RWPE1 (cell line): ENCODE measurements at regions not wholly inside any gene's neighbourhood (a gene's known extent, or its start where the extent isn't known, plus 50 kb on each side); places are given as distances from the start of the nearest gene placed in this dataset.

Source experiments
- CTCF ChIA-PET: fragments of 350-600 bp; sonication (Branson Sonifier 250); formaldehyde crosslinking; extraction: SDS; loops from one replicate; lab custom pipeline; 2021; lab: Yijun Ruan, JAX
- POLR2A ChIA-PET: fragments of 400-600 bp; formaldehyde crosslinking; extraction: SDS; loops from one replicate; lab custom pipeline; 2020; ENCODE audit warnings: antibody characterized with exemption; ENCODE audit not compliant: low non-redundant PET; lab: Yijun Ruan, JAX
- DNase-seq: peaks from one replicate; pipeline ENCODE4 v3.0.0; 2012; ENCODE audit warnings: low spot score
- H3K27ac ChIP-seq: fragments of 450-650 bp; 2 replicates; pipeline ENCODE4 v1.5.1; 2017
- CTCF ChIP-seq: fragments of 450-650 bp; conservative IDR thresholded peaks from 2 replicates; pipeline ENCODE4 v1.5.1; 2017; ENCODE audit warnings: low read depth, mild to moderate bottlenecking

GRCh38 chr10:33673839-33674415 is 339.5 kb upstream of the NRP1 start:
- ChIA-PET CTCF (interaction anchor here (0.5 kb wide), 1 partner anchor 735 kb away, joined by 3 read pairs; no protein-coding TSS in a partner anchor), POLR2A (no interaction called here)
- TF ChIP-seq CTCF, result no peak
- no peak overlapping the region for H3K27ac ChIP-seq
- no peak for DNase-seq

GRCh38 chr10:33669904-33670303 is 335.4 kb upstream of the NRP1 start:
- POLR2A ChIA-PET, result no interaction called here
- CTCF ChIA-PET, result no interaction called here
- no peak for TF ChIP-seq CTCF
- no peak for DNase-seq
- H3K27ac ChIP-seq, result no peak overlapping the region

DNA sequence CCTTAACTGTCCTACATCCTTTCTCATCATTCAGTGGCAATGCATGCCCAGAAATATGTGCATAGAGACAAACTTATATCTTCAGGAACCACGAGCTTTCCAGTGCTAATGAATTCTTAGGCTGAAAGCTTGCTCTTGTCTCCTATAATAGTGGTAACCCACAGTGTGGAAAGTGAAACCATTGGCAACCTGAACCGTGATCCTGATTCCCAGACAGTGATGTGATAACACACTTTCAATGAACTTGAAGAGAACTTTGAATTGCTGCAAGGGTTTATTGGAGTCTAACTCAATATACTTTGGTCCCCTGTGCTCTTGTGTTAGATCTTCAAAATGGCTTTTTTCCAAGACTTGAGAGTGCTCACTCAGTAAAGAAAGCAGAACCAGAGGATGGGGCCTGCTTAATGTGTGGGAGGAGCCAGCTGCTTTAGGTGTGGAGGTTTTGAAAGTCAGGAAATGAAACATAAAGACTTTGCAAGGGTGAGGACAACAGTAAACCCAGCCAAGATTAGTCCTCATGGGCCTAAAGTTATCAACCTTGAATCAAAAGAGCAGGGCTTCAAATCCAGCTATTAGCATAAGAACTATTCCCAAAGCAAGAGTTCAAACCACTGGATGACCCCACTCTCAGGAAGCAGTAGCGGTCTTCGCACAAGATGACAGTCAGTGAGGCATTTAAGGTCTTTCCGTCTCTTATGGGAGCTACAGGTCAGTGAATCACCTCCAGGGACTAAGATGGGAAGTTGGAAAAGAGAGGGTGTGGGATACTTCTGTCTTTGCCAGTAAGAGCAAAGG is 332.4 kb upstream of the NRP1 start:
- H3K27ac ChIP-seq, result no peak overlapping the region
- no peak for TF ChIP-seq CTCF
- DNase-seq, result no peak
- ChIA-PET POLR2A (no interaction called here), CTCF (no interaction called here)

DNA sequence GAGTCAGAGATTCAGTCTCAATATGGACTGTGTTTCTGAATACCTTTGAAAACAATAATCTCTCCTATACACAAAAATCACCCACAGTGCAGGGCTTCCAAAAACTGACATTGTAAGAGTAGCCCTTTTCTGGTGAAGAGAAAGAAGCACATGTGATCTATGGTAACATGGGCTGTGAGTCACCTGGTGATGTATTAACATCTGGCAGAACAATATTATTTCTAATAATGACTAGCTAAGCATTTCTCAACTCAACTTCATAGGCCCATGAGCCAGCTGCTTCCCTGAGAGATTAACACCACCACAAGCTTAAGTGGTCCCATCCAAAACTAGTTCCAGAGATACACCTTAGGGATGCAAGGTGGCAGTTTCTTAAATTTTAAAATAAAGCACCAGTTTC is 331.0 kb upstream of the NRP1 start:
- ChIA-PET CTCF (interaction anchor here (0.6 kb wide), 1 partner anchor 284 kb away, joined by 3 read pairs; no protein-coding TSS in a partner anchor), POLR2A (no interaction called here)
- no peak for DNase-seq
- no peak overlapping the region for H3K27ac ChIP-seq
- TF ChIP-seq CTCF, result no peak

- no peak overlapping the region for H3K27ac ChIP-seq
- TF ChIP-seq CTCF, result no peak
- POLR2A ChIA-PET, result no interaction called here
- CTCF ChIA-PET, result no interaction called here
- no peak for DNase-seq
Observed at GRCh38 chr10:33664070-33664469, 329.6 kb upstream of the NRP1 start.

GRCh38 chr10:33661580-33662336 is 327.3 kb upstream of the NRP1 start:
- CTCF ChIA-PET, result interaction anchor here (0.6 kb wide), 1 partner anchor 327 kb away, joined by 3 read pairs; no protein-coding TSS in a partner anchor
- no peak for TF ChIP-seq CTCF
- DNase-seq, result peak; percentile 57
- POLR2A ChIA-PET, result no interaction called here
- peak overlapping the region; percentile 68 for H3K27ac ChIP-seq
